IPS-18c (cell line): ENCODE measurements at regions not wholly inside any gene's neighbourhood (a gene's known extent, or its start where the extent isn't known, plus 50 kb on each side); places are given as distances from the start of the nearest gene placed in this dataset.
A peak's percentile ranks its signal among the peaks of the same experiment; 100 is the strongest.

Source experiments
- H3K4me3 ChIP-seq: 2 replicates; pipeline ENCODE4 v1.7.0; 2013; ENCODE audit warnings: low read depth, mild to moderate bottlenecking, low read length, moderate library complexity; ENCODE audit not compliant: insufficient read depth
- H3K9me3 ChIP-seq: one replicate; pipeline ENCODE4 v1.6.1; 2013; ENCODE audit warnings: mild to moderate bottlenecking, low read length, moderate library complexity; ENCODE audit not compliant: control insufficient read depth, insufficient read depth

GRCh38 chr2:71277536-71278103 is 50.7 kb upstream of the PAIP2B start:
- Histone ChIP-seq H3K9me3 (peaks cover 2% of the 10 kb centered on the region), H3K4me3 (peak overlapping the region; percentile 59)

GRCh38 chr2:71277147-71277475 is 50.2 kb upstream of the PAIP2B start:
- peaks cover 2% of the 10 kb centered on the region for H3K9me3 ChIP-seq
- peak overlapping the region; percentile 59 for H3K4me3 ChIP-seq

- Histone ChIP-seq H3K4me3 (peak overlapping the region; percentile 59), H3K9me3 (peaks cover 2% of the 10 kb centered on the region)
Observed at GRCh38 chr2:71276311-71277146, 49.6 kb upstream of the PAIP2B start.
